NCI-H524 treated with DMSO at 0.1 percent for 48 hours (cell line): ENCODE measurements at regions not wholly inside any gene's neighbourhood (a gene's known extent, or its start where the extent isn't known, plus 50 kb on each side); places are given as distances from the start of the nearest gene placed in this dataset.

Source experiments
- DNase-seq: peaks from one replicate; lab custom pipeline; 2025; lab: John Stamatoyannopoulos, UW

GRCh38 chr17:77394540-77395295 is 253.9 kb downstream of the SEC14L1 start:
- no peak for DNase-seq

- DNase-seq: no peak
Measured at GRCh38 chr17:77395501-77396048, 254.8 kb downstream of the SEC14L1 start.

GRCh38 chr17:77396610-77397009 is 255.8 kb downstream of the SEC14L1 start:
- no peak for DNase-seq

- DNase-seq: no peak
Measured at GRCh38 chr17:77398274-77398673, 257.5 kb downstream of the SEC14L1 start.

- no peak for DNase-seq
Measured at GRCh38 chr17:77399319-77399957, 258.7 kb downstream of the SEC14L1 start.

GRCh38 chr17:77400445-77400870 is 259.7 kb downstream of the SEC14L1 start:
- DNase-seq: peak; percentile 96

- no peak for DNase-seq
Measured at GRCh38 chr17:77402159-77402731, 261.5 kb downstream of the SEC14L1 start.

GRCh38 chr17:77403854-77404253 is 263.1 kb downstream of the SEC14L1 start:
- no peak for DNase-seq

- DNase-seq: no peak
Measured at GRCh38 chr17:77404812-77405581, 264.2 kb downstream of the SEC14L1 start.

- DNase-seq: no peak
Measured at GRCh38 chr17:77405867-77406732, 265.3 kb downstream of the SEC14L1 start.

- DNase-seq: no peak
Measured at GRCh38 chr17:77407321-77408277, 266.8 kb downstream of the SEC14L1 start.

- DNase-seq: no peak
Measured at GRCh38 chr17:77408284-77408683, 267.5 kb downstream of the SEC14L1 start.

GRCh38 chr17:77409282-77410161 is 268.8 kb downstream of the SEC14L1 start:
- DNase-seq: no peak

GRCh38 chr17:77410470-77410869 is 269.7 kb downstream of the SEC14L1 start:
- no peak for DNase-seq

- DNase-seq: no peak
Measured at GRCh38 chr17:77414811-77415400, 274.1 kb downstream of the SEC14L1 start.

- DNase-seq: peak; percentile 58
Measured at GRCh38 chr17:77416105-77416713, 275.4 kb downstream of the SEC14L1 start.

GRCh38 chr17:77417575-77417974 is 276.8 kb downstream of the SEC14L1 start:
- no peak for DNase-seq

- DNase-seq: no peak
Measured at GRCh38 chr17:77418609-77419008, 277.8 kb downstream of the SEC14L1 start.
